Peyer's patch (tissue), 4 donors: ENCODE measurements at regions not wholly inside any gene's neighbourhood (a gene's known extent, or its start where the extent isn't known, plus 50 kb on each side); places are given as distances from the start of the nearest gene placed in this dataset.

ENCODE experiments used
- CTCF ChIP-seq, 6 experiments: fragments of 450-650 bp in 4 of 6; fragments of 200-600 bp in 2 of 6; sonication (generic) in 1 of 6; IDR thresholded peaks; one replicate each; pipeline ENCODE4 v1.5.1; 2017 to 2019; ENCODE audit warnings: antibody characterized with exemption in 6 of 6, mild to moderate bottlenecking in 3 of 6, moderate library complexity in 1 of 6
- POLR2A ChIP-seq, 2 donors: fragments of 450-650 bp; IDR thresholded peaks; one replicate each; pipeline ENCODE4 v1.5.1; 2017; ENCODE audit warnings: antibody characterized with exemption in 2 of 2, mild to moderate bottlenecking in 2 of 2, moderate library complexity in 2 of 2

GRCh38 chr2:136167721-136168475, 49.9 kb upstream of the CXCR4 start:
- TF ChIP-seq CTCF (IDR thresholded peaks at IDR 0.05) (no peak), POLR2A (IDR thresholded peaks at IDR 0.05) (no peak)
